NCI-H526 (cell line): ENCODE measurements at regions not wholly inside any gene's neighbourhood (a gene's known extent, or its start where the extent isn't known, plus 50 kb on each side); places are given as distances from the start of the nearest gene placed in this dataset.
A peak's percentile ranks its signal among the peaks of the same experiment; 100 is the strongest.

Experiments used
- DNase-seq, 2 experiments: peaks; one replicate each; lab custom pipeline; 2025; lab: John Stamatoyannopoulos, UW

DNA sequence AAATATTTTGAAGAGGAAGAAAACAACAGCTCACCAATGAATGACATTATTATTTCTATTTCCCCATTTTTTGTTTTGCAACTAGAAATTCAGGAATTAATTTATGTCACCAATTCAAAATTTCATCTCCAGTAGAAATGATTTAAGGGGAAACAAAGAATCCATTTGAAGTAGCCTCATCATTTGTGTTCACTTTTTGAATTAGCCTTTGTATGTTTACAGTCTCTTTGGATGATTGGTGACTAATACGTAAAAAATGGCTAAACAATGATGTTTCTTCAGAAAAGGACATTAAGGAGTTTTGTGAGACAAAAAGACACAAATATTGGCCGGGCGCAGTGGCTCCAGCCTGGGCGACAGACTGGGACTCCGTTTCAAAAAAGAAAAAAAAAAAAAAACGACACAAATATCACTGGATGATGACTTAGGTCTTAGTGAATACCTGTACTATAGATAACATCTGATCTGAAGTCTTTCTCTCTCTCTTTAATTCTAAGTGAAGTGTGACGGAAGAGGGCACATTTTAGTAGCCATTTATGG lies 313.2 kb downstream of the PIK3C3 start:
- DNase-seq, result no peak

DNA sequence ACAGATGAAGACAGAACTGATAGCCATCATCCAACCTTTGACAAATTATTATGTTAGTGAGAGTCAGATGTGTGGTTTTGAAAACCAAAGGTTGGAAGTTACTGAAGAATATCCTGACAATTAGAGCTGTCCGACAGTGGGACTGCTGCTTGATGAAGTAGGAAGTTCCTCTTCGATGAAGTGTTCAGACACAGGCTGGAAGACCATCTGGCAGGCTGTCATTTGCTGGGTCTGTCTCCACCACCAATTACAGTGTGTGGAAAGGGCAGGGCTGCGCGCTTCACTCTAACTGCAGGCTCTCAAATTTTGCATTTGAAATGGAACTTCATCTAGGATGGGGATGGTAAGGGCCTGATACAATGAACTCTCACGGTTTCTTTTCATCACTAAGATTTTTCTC lies 313.8 kb downstream of the PIK3C3 start:
- no peak for DNase-seq

DNA sequence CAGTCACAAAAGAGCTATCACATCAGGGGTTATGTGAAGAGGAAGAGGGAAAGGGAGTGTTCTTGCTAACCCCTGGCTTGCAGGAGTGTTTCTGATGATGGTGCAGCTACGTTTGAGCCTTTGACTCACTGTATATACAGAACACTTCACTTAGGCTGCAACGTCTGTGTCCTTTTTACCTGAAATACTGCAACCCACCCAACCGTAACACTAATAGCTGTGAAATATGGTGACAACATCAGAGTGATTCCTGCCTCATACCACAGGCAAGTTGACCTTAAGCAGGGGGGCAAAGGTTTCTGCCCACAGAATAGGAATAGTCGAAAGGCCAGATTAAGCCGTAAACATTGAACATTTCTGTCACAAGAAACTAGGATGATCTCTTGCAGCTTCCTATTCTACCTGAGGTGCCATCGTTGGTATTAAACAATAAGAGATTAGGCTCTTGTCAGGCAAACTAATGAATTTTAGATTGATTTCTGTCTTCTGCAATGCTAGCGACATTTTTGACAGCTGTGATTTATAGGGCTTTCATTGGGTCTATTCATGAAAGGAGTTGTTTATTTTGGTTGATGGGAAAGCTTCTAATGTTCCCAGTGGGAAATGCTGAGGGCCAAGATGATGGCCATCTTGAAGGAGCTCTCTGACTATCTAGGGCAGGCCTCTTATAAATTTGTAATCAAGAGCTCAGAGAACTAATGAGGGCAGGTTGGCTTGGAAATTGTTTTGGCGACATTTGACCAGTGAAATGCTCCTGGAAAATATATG lies 316.8 kb downstream of the PIK3C3 start:
- DNase-seq, result no peak

DNA sequence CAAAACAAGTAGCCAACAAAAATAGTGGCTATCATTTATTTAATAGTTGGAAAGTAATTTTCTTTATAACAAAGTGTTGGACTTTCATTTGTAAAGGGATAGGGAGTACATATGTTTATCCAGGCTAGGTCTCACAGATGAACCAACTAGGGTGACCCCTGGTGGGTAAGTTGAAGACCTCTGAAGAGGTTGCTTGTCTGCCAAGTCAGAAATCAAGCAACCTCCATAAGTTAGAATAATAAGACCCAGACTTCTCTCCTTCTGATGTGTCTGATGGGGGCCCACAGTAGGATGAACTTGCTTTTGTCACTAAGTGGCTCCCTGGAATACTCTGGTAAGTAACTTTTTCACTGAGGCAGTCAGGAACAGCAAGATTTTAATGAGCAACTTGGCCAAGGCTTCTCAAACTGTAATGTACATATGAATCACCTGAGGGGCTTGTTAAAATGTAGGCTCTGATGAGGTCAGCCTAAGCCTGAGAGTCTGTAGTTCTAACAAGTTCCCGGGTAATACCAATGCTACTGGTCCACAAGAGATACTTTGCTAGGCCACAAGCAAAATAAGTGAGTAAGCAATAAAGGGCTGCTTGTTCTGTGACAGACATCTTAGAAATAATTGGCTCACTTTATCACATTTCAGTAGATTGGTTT lies 319.6 kb downstream of the PIK3C3 start:
- DNase-seq, result peak in 1 of 2 experiments; percentile 27

DNA sequence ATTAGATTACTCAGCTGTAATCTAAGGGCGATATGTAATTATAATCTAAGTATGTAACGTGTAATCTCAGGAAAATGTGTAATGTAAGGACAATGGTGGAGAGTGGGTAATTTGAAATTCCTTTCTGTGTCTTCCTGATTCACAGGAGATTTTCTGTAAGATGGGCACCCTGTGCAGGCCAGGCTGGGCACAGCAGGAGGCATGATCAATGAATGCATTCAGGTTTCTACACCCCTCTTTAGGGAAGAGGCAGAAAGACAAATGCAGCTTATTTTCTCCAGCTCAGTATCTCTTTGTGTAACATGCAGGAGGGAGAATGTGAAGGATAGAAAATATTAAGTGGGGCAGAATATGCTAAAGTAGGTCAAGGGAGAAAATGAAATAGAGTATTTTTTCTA lies 320.1 kb downstream of the PIK3C3 start:
- no peak for DNase-seq

DNA sequence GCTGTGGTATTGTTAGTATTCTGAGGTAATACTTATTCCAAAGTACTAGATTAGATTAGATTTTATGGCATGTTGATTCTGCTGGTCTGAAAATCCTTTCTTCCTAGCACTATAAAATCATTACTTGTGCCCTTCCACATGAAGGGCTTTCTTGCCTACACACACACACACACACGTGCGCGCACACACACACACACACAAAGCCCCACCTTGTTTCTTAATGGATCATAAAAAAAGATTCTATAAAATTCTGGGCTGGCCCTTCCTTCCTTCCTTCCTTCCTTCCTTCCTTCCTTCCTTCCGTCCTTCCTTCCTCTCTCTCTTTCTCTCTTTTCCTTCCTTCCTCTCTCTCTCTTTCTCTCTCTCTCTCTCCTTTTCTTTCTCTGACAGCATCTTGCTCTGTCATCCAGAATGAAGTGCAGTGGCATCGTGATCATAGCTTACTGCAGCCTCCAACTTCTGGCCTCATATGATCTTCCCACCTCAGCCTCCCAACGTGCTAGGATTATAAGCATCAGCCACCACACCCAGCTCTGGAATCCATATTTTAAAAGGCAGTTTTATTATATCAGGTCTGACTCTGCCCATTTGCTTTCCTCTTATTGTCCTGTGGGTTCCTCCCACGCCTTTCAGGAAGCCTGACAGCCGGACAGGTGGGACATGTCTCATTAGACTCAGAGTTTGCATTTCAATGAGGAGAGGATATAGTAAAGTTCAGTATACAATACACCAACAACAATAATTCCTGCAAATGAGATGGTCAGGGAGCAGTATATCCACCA lies 321.1 kb downstream of the PIK3C3 start:
- DNase-seq, result no peak

DNA sequence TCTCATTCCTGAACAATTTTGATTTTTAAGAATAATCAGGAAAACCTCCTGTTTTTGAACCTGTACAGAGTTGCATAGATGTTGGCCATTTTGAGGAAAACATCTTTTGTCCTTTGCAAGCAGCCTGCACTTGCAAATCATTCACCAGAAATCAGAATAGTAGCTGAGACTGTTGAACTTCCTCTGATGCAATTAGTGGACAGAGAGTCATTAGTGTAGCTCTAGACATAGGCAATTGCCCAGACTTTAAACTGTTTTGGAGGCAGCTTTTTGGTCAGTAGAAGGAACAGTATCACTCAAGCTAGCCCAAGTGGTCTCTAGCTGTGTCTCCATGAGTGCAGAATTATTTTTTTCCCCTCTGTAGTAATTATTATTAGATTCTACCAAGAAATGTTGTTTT lies 326.1 kb downstream of the PIK3C3 start:
- DNase-seq, result no peak

DNA sequence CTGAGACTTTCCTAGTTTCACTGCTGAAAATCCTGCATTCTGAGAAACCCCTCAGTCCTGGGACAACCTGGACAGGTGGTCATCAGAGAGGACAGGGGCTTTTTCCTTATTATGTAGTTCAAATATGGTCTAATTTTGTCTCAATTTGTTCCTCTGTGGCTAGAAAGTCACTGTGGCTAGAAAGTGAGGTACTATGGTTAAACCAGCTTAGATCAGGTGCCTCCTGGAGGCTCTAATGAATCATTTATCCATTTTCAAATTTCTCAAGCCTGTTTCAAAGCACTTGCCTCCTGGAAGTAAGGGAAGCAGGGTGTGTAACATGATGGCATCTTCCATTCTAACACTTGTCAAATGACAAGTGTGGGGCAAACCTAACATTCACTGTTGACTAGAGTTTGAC lies 326.8 kb downstream of the PIK3C3 start:
- DNase-seq, result no peak

DNA sequence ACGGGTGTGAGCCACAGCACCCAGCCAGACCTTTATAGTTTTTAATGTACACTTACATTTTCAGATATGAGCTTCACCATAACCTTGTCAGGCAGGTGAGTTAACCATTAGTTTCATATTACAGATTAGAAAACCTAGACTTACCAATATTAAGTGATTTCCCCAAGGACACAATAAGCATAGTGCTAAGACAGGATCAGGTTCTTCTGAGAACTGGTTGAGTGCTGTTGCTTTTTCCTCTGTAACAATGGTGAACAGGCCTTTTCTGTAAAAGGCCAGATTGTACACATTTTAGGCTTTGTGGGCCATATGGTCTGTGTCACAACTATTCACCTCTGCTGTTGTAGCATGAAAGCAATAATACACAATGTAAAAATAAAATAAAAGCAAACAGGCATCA lies 332.0 kb downstream of the PIK3C3 start:
- DNase-seq, result no peak

DNA sequence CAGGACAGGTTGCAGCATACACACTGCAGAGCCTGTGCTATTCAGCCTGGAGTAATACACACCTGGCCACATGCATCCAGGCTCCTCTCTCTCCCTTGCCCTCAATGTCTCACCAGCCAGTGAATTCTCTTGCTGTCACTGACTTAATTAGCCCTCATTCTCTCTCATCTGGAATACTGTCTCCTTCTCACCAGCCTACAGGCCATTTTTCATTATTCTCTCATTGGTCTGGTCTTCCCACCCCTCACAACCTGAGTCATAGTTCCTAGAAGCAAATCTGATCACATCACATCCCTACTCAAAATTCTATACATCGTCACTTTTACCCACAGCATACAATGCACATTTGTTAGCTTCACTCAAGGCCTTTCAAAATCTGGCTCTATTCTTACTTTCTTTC lies 333.1 kb downstream of the PIK3C3 start:
- DNase-seq, result no peak

DNA sequence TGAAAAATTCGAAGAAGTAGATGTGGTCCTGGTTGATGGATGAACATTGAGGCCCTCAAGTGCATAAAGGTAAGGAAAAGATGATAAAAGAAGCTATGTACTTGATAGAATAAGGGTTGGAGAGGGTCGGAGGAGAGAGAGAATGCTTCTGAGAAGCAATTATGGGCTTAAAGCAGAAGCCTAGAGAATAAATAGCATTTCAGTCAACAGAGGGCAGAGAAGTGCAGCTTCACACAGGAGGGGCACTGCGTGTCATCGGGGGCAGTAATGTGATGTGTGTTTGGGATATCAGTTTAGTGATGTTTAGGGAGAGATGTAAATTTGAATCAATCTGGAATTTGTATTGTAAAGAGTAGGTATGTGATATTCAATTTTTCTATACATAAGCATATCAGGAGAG lies 334.5 kb downstream of the PIK3C3 start:
- DNase-seq, result no peak

DNA sequence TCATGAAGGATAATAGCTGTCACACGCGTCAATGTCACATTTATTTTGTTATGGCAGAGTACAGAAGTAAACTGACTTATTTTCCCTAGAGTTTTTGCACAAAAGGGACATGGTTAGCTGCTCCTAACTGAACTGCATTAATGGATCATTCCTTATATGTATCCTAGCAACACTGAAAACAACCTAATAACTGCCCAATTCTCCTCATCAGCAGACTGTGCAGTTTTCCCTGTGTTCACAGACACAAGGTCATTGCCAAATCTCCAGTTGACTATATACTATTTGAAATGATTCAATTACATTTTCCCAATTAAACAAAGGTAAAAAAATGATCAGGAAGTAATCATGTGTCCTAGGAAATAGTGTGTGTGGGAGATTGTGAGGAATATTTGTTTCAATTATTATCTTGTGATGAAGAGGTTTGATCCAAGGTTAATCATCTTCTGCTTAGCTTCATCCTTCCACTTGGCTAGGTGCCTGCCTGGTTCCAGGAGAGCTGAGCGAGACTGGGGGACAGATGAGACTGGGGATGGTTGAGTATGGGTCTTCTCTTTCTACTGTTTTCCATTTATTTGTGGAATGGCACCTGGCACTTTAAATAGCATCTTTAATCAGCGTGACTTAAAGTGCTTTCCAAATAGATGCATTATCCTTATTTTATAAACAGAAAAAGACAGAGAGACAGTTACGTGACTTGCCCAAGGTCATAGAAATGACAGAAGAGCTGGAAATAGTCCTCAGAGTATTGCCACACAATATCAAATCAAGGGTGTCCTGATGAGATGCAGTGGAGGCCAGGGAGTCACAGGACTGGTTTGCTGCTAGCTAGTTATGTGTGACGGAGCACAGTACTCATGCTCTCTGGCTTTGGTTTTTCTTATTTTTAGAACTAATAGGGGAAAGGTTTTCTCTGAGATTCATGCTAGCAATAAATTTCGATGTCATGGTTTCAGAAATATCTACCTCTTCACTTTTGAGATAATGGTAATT lies 335.6 kb downstream of the PIK3C3 start:
- no peak for DNase-seq

DNA sequence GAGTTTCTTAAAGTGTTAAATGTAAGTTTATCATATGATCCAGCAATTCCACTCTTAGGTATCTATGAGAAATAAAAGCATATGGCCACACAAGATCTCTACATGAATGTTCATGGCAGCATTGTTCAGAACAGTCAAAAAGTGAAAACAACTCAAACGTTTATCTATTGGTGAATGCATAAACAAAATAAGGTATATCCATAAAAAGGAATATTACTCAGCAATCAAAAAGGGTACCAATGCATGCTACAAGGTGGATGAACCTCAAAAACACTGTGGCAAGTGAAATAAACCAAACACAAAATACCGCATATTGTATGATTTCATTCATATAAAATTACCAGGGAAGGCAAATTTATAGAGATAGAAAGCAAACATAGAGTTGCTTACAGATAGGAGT lies 337.6 kb downstream of the PIK3C3 start:
- DNase-seq, result no peak

DNA sequence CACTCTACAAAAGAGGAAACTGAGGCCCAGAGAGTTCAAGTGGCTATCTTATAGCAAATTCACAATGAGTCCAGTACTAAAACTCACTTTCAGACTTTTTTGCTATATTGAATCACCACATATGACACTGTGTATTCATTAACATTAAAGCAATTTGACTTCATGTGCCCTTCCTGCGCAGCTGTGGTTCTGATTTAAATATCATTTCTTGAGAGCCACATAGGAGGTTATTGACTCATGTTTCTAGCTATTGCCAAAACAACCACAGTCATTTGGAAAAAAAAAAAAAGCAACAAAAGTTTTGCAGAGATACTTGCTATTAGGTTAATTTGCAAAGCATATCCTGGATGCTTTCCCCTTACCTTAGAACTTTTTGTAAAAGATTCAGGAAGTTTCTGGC lies 341.2 kb downstream of the PIK3C3 start:
- no peak for DNase-seq

DNA sequence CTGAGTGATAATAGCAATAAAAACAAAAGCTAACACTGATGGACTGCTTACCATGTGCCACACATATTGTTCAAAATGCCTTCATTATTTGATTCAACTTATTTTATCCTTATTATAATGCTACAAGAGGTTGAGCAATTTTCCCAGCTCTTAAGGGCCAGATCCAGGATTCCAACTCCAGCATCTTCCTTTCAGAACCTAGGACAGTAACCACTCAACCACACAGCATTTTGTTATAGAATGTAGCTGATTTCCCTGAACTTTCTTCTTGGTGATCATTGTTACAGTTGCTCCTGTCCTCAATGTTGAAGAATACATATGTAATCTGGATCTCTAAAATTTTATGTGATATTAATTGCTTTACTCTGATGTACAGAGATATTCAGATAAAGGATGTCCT lies 341.7 kb downstream of the PIK3C3 start:
- no peak for DNase-seq

DNA sequence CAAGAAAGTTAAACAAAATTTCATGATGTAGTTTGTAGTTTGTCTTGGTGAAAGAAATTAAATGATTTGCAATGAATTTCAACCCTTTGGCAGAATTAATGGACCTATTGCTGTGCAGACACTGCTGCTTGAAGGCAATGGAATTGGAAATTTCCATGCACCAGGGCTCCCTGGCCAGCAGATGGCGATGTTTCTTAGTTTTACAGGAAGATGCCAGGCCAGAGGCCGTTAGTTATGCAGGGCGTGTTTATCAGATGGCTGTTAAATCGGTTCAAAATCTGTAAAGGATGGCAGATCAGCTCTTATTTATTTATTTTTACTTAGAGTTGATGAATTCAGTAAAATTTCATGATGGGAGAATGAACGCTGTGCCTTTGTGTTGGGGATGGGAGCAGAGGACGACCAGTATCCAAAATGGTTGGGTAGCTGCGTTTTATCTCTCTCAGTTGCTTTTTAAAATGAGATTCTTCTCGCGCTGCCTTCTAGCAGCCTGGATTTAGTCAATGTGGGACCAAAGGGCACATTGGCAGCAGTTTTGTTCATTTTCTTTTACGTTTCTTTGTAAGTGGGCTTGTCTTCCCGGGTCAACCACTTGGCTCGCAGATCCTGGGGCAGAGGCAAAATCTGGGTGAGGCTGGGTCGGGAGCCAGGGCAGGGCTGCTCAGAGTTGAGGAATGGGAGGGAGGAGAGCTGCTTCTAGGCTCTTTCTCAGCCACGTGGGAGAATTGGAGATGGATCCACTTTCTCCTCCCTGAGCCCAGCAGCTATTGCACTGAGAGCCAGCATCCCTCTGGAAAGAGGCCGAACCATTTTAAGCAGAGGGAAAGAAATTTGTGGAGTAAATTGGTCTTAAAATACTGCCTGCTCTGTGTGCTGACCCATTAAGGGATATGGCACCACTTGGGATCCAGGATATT lies 344.0 kb downstream of the PIK3C3 start:
- peak; percentile 36 to 53 for DNase-seq

DNA sequence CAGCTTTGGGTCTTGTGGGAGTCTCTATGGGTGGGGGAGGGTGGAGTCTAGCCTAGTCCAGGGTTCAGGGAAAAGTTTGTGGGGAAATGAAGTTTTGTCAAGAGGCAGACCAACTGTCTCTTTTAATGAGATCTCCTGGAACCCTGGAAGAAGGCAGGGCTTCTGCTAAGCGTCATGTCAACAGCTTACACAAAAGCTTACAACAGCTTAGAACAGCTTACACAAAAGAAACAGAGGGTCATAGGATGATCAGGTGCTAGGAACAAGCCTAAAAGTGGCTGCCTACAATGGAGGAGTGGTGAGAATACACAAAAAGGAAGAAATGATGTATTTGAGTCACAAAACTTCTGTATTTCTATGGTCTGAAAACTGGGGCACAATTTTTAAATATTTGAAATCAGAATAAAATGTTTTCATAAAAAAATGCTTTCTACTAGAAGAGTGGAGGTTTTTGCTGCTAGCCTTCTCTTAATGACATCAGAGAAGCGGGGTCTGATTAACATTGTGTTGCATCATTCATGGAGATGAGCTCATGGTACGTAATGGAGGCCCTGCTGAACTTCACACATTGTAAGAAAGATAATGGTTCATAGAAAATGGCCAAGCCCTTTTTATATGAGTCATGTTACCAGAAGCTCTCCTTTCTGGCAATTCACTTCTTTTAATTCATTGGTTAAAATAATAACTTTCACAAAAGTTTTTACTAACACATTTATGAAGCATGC lies 351.0 kb downstream of the PIK3C3 start:
- no peak for DNase-seq

DNA sequence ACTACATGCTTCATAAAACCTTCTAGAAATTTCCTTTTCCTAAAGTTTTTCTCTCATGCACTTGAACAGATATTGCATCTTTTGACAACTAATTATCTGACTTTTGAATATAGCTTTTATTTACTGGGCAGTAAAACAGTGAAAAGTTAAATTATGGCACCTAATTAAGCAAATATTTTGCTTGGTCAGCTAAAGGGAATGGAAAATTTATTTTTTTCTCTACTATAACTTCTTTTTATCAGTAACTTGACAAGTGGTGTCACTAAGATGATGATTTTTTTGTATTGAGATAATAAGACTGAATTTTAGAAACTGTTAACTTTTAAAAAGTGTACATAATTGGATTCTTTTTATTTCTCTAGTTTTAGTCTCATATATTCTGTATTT lies 351.6 kb downstream of the PIK3C3 start:
- no peak for DNase-seq

DNA sequence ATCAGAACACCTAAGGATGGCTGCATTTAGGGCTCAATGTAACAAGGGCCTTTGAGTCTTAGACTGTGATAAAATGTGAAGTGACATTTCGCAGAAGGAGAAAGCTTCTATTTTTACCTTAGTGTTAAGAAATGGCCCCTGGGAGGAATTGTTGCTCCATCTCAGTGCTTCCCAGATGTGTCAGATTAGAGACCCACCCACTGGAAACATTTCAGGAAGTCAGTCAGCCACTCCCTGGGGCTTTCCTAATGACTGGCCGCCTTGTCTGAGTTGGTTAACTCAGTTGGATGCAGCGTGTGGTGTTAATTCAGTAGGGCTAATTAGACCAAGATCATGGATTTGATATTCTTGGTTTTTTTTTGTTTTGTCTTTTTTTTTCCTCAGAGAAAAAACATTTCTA lies 355.9 kb downstream of the PIK3C3 start:
- DNase-seq, result no peak

DNA sequence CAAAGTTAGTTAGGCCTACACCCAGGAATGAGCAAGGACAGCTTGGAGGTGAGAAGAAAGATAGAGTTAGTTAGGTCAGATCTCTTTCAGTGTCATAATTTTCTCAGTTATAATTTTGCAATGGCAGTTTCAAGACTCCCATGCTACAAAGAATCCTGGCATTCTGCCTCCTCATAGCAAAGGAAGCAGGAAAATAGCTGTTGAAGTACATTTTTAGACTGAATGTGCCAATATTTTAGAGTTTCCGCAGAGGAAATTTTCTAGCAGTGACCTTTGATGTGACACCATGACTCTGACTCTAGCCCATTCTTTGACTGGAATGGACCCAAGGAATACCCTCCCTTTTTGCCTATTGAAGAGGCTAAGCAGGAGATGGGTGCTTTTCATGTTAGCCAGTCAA lies 371.7 kb downstream of the PIK3C3 start:
- DNase-seq, result no peak
